AG04450 (cell line): ENCODE measurements at regions not wholly inside any gene's neighbourhood (a gene's known extent, or its start where the extent isn't known, plus 50 kb on each side); places are given as distances from the start of the nearest gene placed in this dataset.
"Not testable (repeated sequence)": the region's sequence is repeated elsewhere in the genome, so short reads cannot be mapped to it uniquely, and the experiment has no call there.

Source experiments
- CTCF ChIA-PET: fragments of 300-600, 350-600 bp; formaldehyde crosslinking; extraction: SDS; loops from one replicate; lab custom pipeline; 2022; ENCODE audit warnings: antibody characterized with exemption, inconsistent platforms; lab: Charles Lee
- POLR2A ChIA-PET: fragments of 350-600 bp; formaldehyde crosslinking; extraction: SDS; loops from one replicate; lab custom pipeline; 2021; ENCODE audit warnings: antibody characterized with exemption, inconsistent platforms; lab: Yijun Ruan, JAX
- DNase-seq: peaks from one replicate; pipeline ENCODE4 v3.0.0-alpha.2; 2011; ENCODE audit warnings: low read depth, low spot score
- H3K27ac ChIP-seq: one replicate; pipeline ENCODE4 v1.5.1; 2012; ENCODE audit warnings: low read depth, low read length, control low read depth
- H3K27me3 ChIP-seq: one replicate; pipeline ENCODE4 v1.6.0; 2012; ENCODE audit warnings: low read length; ENCODE audit not compliant: control insufficient read depth, insufficient read depth
- H3K4me3 ChIP-seq: 2 replicates; pipeline ENCODE4 v1.5.1; 2011; ENCODE audit warnings: mild to moderate bottlenecking, low read depth, low read length, control low read depth
- H3K9me3 ChIP-seq: 2 replicates; pipeline ENCODE4 v1.5.1; 2012; ENCODE audit warnings: low read length; ENCODE audit not compliant: control insufficient read depth, insufficient read depth
- CTCF ChIP-seq: IDR thresholded peaks from 2 replicates; pipeline ENCODE4 v1.5.1; 2011; ENCODE audit warnings: low read depth, low read length, control low read depth, inconsistent platforms

DNA sequence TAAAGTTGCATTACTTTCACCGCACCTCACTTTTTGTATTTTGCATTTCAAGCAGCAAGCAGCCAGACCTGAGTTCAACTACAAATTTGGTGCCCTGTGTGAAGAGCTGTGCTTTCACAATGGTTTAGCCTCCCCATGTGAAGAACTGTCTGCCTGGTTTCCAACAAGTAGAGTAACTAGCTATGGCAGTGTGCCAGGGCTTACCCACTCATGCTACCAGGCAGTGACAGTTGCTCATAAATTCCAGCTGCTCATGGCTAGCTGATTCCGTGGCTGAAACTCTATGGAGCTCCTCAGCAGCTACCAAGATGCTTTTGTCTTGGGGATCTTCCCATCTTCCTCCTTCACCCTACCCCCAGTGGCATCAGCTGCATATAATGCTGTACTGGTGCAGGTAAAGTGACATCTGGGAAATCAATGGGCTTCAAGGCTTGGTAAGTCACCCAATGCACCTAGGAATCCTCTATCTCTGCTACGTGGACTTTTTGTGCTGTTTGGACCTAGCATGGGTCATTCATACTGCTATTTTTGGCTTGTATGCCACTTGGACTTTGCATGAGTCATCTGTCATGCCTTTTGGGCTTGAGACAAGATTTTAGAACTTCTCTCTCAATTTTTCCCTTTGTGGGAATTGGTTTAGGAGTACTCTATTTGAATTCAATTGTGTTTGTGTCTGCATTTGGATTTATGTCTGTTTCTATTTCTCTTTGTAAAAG is 176.5 kb upstream of the GJE1 start:
- CTCF ChIA-PET = no interaction called here

DNA sequence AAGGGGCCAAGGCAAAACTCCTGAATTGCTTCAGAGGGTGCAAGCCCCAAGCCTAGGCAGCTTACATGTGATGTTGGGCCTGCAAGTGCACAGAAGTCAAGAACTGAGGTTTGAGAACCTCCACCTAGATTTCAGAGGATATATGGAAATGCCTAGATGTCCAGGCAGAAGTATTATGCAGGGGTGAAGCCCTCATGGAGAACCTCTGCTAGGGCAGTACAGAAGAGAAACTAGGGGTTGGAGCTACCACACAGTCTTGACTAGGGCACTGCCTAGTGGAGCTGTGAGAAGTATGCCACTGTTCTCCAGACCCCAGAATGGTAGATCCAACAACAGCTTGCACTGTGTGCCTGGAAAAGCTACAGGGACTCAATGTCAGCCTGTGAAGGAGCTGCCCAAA is 179.7 kb upstream of the GJE1 start:
- Histone ChIP-seq H3K27ac (no peak overlapping the region), H3K4me3 (no peak overlapping the region), H3K27me3 (no peaks in the 10 kb centered on the region), H3K9me3 (peaks cover 4% of the 10 kb centered on the region; the same call in 1 of the 2 replicates)
- ChIA-PET CTCF (no interaction called here), POLR2A (no interaction called here)
- no peak for DNase-seq
- no peak for TF ChIP-seq CTCF

More for the DNA sequence above, 176.5 kb upstream of the GJE1 start:
- Histone ChIP-seq H3K4me3 (no peak overlapping the region), H3K27me3 (no peaks in the 10 kb centered on the region), H3K27ac (no peak overlapping the region), H3K9me3 (peaks cover 4% of the 10 kb centered on the region; the same call in 1 of the 2 replicates)
- POLR2A ChIA-PET = no interaction called here
- no peak for TF ChIP-seq CTCF
- no peak for DNase-seq

DNA sequence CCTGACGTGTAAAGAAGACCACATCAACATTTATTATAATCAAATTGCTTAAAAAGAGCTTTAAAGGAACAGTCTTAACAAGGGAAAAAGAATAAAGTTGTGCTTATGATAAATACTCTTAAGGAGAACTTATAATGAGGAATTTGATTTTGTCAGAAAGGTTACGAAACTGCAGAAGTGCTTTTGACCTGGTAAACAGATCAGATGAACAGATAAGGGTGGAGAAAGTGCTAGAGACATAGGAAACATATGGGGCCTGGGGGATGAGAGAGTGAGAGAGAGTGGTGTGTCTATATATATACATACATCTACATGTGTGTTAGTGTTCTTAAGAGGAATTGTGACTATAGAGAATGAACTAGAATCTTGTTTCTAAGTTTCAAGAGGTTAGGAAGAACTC is 186.2 kb upstream of the GJE1 start:
- no peak overlapping the region for H3K27ac ChIP-seq
- no peak overlapping the region for H3K4me3 ChIP-seq
- no peaks in the 10 kb centered on the region for H3K27me3 ChIP-seq
- no peak for TF ChIP-seq CTCF
- H3K9me3 ChIP-seq = no peaks in the 10 kb centered on the region
- ChIA-PET CTCF (no interaction called here), POLR2A (no interaction called here)
- DNase-seq = no peak

- Histone ChIP-seq H3K27ac (no peak overlapping the region), H3K9me3 (no peaks in the 10 kb centered on the region), H3K4me3 (no peak overlapping the region), H3K27me3 (no peaks in the 10 kb centered on the region)
- ChIA-PET POLR2A (no interaction called here), CTCF (interaction anchor here (0.6 to 1.1 kb wide), 4 partner anchors 16 to 448 kb away, joined by 3 to 6 read pairs (median 4); no protein-coding TSS in a partner anchor)
- no peak for DNase-seq
- TF ChIP-seq CTCF = no peak
Measured at GRCh38 chr6:141938664-141939063, 194.1 kb upstream of the GJE1 start.

DNA sequence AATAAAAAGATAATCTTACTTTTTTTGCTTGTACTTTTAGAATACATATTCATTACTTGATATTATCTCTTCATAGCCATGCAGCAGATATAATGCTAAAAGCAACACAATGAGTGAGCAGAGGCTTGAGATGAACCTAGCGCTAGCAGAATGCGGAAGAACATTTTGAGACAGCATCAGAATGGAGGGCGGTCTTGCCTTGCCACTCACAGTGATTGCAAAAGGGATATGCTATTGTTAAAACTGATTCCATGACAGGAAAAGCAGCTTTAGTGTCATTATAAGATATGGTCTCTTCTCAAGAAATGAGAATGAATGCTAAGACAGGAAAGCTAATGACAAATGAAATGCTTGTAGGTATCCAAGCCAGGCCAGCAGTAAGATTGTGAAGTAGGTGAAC is 200.0 kb upstream of the GJE1 start:
- no peak for DNase-seq
- Histone ChIP-seq H3K9me3 (no peaks in the 10 kb centered on the region), H3K27ac (no peak overlapping the region), H3K4me3 (no peak overlapping the region), H3K27me3 (no peaks in the 10 kb centered on the region)
- TF ChIP-seq CTCF = no peak
- ChIA-PET CTCF (no interaction called here), POLR2A (no interaction called here)

GRCh38 chr6:141926200-141926900 is 206.4 kb upstream of the GJE1 start:
- DNase-seq, H3K27me3 ChIP-seq, H3K4me3 ChIP-seq, CTCF ChIA-PET, POLR2A ChIA-PET, H3K9me3 ChIP-seq, H3K27ac ChIP-seq: not testable (repeated sequence)
